ENCODE measurements at regions not wholly inside any gene's neighbourhood (a gene's known extent, or its start where the extent isn't known, plus 50 kb on each side); places are given as distances from the start of the nearest gene placed in this dataset.

- no peak overlapping the region for H3K4me3 ChIP-seq (ENCODE audit: insufficient read depth, low read length, poor library complexity, severe bottlenecking)
- H3K27me3 ChIP-seq (ENCODE audit: low read length) = no peaks in the 10 kb centered on the region
- no peaks in the 10 kb centered on the region for H3K9me3 ChIP-seq (ENCODE audit: insufficient read depth, low read length)
Measured at GRCh38 chr5:8601831-8602354, 732.9 kb downstream of the MTRR start.

GRCh38 chr5:8606231-8606630 lies 737.3 kb downstream of the MTRR start:
- H2AFZ ChIP-seq (ENCODE audit: low read depth, low read length, severe bottlenecking) = no peak overlapping the region
- H4K20me1 ChIP-seq (ENCODE audit: low read depth, low read length) = no peaks in the 10 kb centered on the region
- H3K36me3 ChIP-seq (ENCODE audit: low read length) = no peaks in the 10 kb centered on the region
- H3K27ac ChIP-seq (ENCODE audit: low read depth, low read length) = no peak overlapping the region
- no peaks in the 10 kb centered on the region for H3K9me2 ChIP-seq (replicated peaks; ENCODE audit: insufficient read depth, low read length)
- H3K4me3 ChIP-seq (ENCODE audit: insufficient read depth, low read length, poor library complexity, severe bottlenecking) = no peak overlapping the region
- H3F3A ChIP-seq (ENCODE audit: insufficient read depth) = no peaks in the 10 kb centered on the region
- no peaks in the 10 kb centered on the region for H3K79me2 ChIP-seq (ENCODE audit: insufficient read depth, low read length)
- H3K9ac ChIP-seq (ENCODE audit: low read length) = no peak overlapping the region
- TF ChIP-seq CTCF (IDR thresholded peaks at IDR 0.05; ENCODE audit: insufficient read depth, low read length, poor library complexity, severe bottlenecking) (no peak), EZH2phosphoT487 (conservative IDR thresholded peaks at IDR 0.05; ENCODE audit: low read length) (no peak)
- no peak overlapping the region for H3K4me2 ChIP-seq (ENCODE audit: low read depth, low read length, poor library complexity, severe bottlenecking)
- no peaks in the 10 kb centered on the region for H3K9me3 ChIP-seq (ENCODE audit: insufficient read depth, low read length)
- H3K27me3 ChIP-seq (ENCODE audit: low read length) = no peaks in the 10 kb centered on the region

More at GRCh38 chr5:8601831-8602354, 732.9 kb downstream of the MTRR start:
- no peak overlapping the region for H3K4me2 ChIP-seq (ENCODE audit: low read depth, low read length, poor library complexity, severe bottlenecking)
- no peaks in the 10 kb centered on the region for H3K36me3 ChIP-seq (ENCODE audit: low read length)
- H2AFZ ChIP-seq (ENCODE audit: low read depth, low read length, severe bottlenecking) = no peak overlapping the region
- H3K79me2 ChIP-seq (ENCODE audit: insufficient read depth, low read length) = no peaks in the 10 kb centered on the region
- H4K20me1 ChIP-seq (ENCODE audit: low read depth, low read length) = no peaks in the 10 kb centered on the region
- no peak overlapping the region for H3K9ac ChIP-seq (ENCODE audit: low read length)
- H3F3A ChIP-seq (ENCODE audit: insufficient read depth) = no peaks in the 10 kb centered on the region
- H3K9me2 ChIP-seq (replicated peaks; ENCODE audit: insufficient read depth, low read length) = no peaks in the 10 kb centered on the region
- TF ChIP-seq EZH2phosphoT487 (conservative IDR thresholded peaks at IDR 0.05; ENCODE audit: low read length) (no peak), CTCF (IDR thresholded peaks at IDR 0.05; ENCODE audit: insufficient read depth, low read length, poor library complexity, severe bottlenecking) (no peak)
- no peak overlapping the region for H3K27ac ChIP-seq (ENCODE audit: low read depth, low read length)

GRCh38 chr5:8611067-8611466 lies 742.1 kb downstream of the MTRR start:
- Histone ChIP-seq H3K9me3 (ENCODE audit: insufficient read depth, low read length) (no peaks in the 10 kb centered on the region), H3K27ac (ENCODE audit: low read depth, low read length) (no peak overlapping the region), H3K36me3 (ENCODE audit: low read length) (no peaks in the 10 kb centered on the region), H3K9ac (ENCODE audit: low read length) (no peak overlapping the region), H2AFZ (ENCODE audit: low read depth, low read length, severe bottlenecking) (no peak overlapping the region), H3K79me2 (ENCODE audit: insufficient read depth, low read length) (no peaks in the 10 kb centered on the region), H3K27me3 (ENCODE audit: low read length) (no peaks in the 10 kb centered on the region), H3K9me2 (replicated peaks; ENCODE audit: insufficient read depth, low read length) (no peaks in the 10 kb centered on the region), H3K4me3 (ENCODE audit: insufficient read depth, low read length, poor library complexity, severe bottlenecking) (no peak overlapping the region), H3K4me2 (ENCODE audit: low read depth, low read length, poor library complexity, severe bottlenecking) (no peak overlapping the region), H4K20me1 (ENCODE audit: low read depth, low read length) (no peaks in the 10 kb centered on the region), H3F3A (ENCODE audit: insufficient read depth) (no peaks in the 10 kb centered on the region)
- no peak for TF ChIP-seq CTCF (IDR thresholded peaks at IDR 0.05; ENCODE audit: insufficient read depth, low read length, poor library complexity, severe bottlenecking)
- no peak for TF ChIP-seq EZH2phosphoT487 (conservative IDR thresholded peaks at IDR 0.05; ENCODE audit: low read length)
